Panc1 (cell line): ENCODE measurements at regions not wholly inside any gene's neighbourhood (a gene's known extent, or its start where the extent isn't known, plus 50 kb on each side); places are given as distances from the start of the nearest gene placed in this dataset.

Experiments used
- POLR2AphosphoS5 ChIP-seq: IDR thresholded peaks from 2 replicates; pipeline ENCODE4 v1.6.1; 2012; ENCODE audit warnings: mild to moderate bottlenecking, low read depth, low read length, moderate library complexity
- SIN3A ChIP-seq: IDR thresholded peaks from 2 replicates; pipeline ENCODE4 v1.6.1; 2012; ENCODE audit warnings: low read depth, mild to moderate bottlenecking, low read length, moderate library complexity, borderline replicate concordance; ENCODE audit not compliant: insufficient read depth
- TCF7L2 ChIP-seq: IDR thresholded peaks from 2 replicates; pipeline ENCODE4 v1.6.1; 2011; ENCODE audit warnings: mild to moderate bottlenecking, low read depth, low read length, inconsistent platforms
- TF ChIP-seq, protein P1 (sequence below): fragments of 450-650 bp; IDR thresholded peaks from 2 replicates; pipeline ENCODE4 v1.5.1; 2017; ENCODE audit warnings: mild to moderate bottlenecking
- TF ChIP-seq, protein P2 (sequence below), 2 experiments: IDR thresholded peaks; 2 replicates each; pipeline ENCODE4 v1.6.1; 2011 to 2012; ENCODE audit warnings: low read depth in 2 of 2, control low read depth in 1 of 2, low read length in 1 of 2, mild to moderate bottlenecking in 1 of 2, moderate library complexity in 1 of 2; ENCODE audit not compliant: insufficient read depth in 1 of 2

DNA sequence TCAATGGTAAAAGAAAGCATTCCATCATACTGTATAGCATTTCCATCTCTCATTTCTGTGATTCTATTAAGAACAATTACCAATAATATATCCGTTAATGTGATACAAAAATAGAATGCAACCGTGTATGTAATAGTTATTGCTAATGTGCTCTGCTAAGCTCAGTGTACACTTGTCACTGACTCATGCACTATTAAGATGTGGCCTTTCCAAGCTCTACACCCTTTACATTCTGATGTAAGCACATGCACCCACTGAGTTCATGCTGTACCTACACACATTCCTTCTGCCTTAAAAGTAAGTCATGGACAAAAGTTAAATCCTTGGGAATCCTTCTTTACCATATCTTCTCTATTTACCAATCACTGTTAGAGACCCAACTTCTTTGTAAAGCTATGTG lies 319.1 kb downstream of the ZSWIM6 start:
- TF ChIP-seq, protein P1, sequence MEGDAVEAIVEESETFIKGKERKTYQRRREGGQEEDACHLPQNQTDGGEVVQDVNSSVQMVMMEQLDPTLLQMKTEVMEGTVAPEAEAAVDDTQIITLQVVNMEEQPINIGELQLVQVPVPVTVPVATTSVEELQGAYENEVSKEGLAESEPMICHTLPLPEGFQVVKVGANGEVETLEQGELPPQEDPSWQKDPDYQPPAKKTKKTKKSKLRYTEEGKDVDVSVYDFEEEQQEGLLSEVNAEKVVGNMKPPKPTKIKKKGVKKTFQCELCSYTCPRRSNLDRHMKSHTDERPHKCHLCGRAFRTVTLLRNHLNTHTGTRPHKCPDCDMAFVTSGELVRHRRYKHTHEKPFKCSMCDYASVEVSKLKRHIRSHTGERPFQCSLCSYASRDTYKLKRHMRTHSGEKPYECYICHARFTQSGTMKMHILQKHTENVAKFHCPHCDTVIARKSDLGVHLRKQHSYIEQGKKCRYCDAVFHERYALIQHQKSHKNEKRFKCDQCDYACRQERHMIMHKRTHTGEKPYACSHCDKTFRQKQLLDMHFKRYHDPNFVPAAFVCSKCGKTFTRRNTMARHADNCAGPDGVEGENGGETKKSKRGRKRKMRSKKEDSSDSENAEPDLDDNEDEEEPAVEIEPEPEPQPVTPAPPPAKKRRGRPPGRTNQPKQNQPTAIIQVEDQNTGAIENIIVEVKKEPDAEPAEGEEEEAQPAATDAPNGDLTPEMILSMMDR, result no peak
- TF ChIP-seq, protein P2, sequence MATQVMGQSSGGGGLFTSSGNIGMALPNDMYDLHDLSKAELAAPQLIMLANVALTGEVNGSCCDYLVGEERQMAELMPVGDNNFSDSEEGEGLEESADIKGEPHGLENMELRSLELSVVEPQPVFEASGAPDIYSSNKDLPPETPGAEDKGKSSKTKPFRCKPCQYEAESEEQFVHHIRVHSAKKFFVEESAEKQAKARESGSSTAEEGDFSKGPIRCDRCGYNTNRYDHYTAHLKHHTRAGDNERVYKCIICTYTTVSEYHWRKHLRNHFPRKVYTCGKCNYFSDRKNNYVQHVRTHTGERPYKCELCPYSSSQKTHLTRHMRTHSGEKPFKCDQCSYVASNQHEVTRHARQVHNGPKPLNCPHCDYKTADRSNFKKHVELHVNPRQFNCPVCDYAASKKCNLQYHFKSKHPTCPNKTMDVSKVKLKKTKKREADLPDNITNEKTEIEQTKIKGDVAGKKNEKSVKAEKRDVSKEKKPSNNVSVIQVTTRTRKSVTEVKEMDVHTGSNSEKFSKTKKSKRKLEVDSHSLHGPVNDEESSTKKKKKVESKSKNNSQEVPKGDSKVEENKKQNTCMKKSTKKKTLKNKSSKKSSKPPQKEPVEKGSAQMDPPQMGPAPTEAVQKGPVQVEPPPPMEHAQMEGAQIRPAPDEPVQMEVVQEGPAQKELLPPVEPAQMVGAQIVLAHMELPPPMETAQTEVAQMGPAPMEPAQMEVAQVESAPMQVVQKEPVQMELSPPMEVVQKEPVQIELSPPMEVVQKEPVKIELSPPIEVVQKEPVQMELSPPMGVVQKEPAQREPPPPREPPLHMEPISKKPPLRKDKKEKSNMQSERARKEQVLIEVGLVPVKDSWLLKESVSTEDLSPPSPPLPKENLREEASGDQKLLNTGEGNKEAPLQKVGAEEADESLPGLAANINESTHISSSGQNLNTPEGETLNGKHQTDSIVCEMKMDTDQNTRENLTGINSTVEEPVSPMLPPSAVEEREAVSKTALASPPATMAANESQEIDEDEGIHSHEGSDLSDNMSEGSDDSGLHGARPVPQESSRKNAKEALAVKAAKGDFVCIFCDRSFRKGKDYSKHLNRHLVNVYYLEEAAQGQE (IDR thresholded peaks at IDR 0.05; ENCODE audit: insufficient read depth in 1 of 2, low read depth in 2 of 2, low read length in 1 of 2), result no peak
- TF ChIP-seq POLR2AphosphoS5, result no peak
- no peak for TF ChIP-seq SIN3A
- TF ChIP-seq TCF7L2, result no peak
